HuH-7.5 (cell line): ENCODE measurements at regions not wholly inside any gene's neighbourhood (a gene's known extent, or its start where the extent isn't known, plus 50 kb on each side); places are given as distances from the start of the nearest gene placed in this dataset.

Experiments
- DNase-seq: peaks from one replicate; pipeline ENCODE4 v3.0.0; 2011; ENCODE audit warnings: low spot score

- DNase-seq: no peak
Measured at GRCh38 chr15:79230766-79231165, 51.8 kb upstream of the ANKRD34C start.

- DNase-seq: no peak
Measured at GRCh38 chr15:79222808-79223207, 59.7 kb upstream of the ANKRD34C start.

- no peak for DNase-seq
Measured at GRCh38 chr15:79221696-79222095, 60.8 kb upstream of the ANKRD34C start.

- DNase-seq: no peak
Measured at GRCh38 chr15:79219393-79220056, 63.0 kb upstream of the ANKRD34C start.

- DNase-seq: no peak
Measured at GRCh38 chr15:79218588-79219200, 63.8 kb upstream of the ANKRD34C start.

GRCh38 chr15:79213650-79214049, 68.9 kb upstream of the ANKRD34C start:
- no peak for DNase-seq

GRCh38 chr15:79212589-79213157, 69.8 kb upstream of the ANKRD34C start:
- DNase-seq: no peak

- no peak for DNase-seq
Measured at GRCh38 chr15:79211481-79211880, 71.0 kb upstream of the ANKRD34C start.

- no peak for DNase-seq
Measured at GRCh38 chr15:79209690-79210089, 72.8 kb upstream of the ANKRD34C start.

- DNase-seq: no peak
Measured at GRCh38 chr15:79209116-79209515, 73.4 kb upstream of the ANKRD34C start.

- no peak for DNase-seq
Measured at GRCh38 chr15:79208179-79208578, 74.3 kb upstream of the ANKRD34C start.

GRCh38 chr15:79206940-79207339, 75.6 kb upstream of the ANKRD34C start:
- DNase-seq: no peak

GRCh38 chr15:79204886-79205675, 77.4 kb upstream of the ANKRD34C start:
- no peak for DNase-seq

- no peak for DNase-seq
Measured at GRCh38 chr15:79198461-79198860, 84.1 kb upstream of the ANKRD34C start.

GRCh38 chr15:79197285-79197684, 85.2 kb upstream of the ANKRD34C start:
- no peak for DNase-seq

- DNase-seq: no peak
Measured at GRCh38 chr15:79195802-79196201, 86.7 kb upstream of the ANKRD34C start.

- DNase-seq: no peak
Measured at GRCh38 chr15:79195239-79195638, 87.3 kb upstream of the ANKRD34C start.

- DNase-seq: no peak
Measured at GRCh38 chr15:79194386-79194785, 88.1 kb upstream of the ANKRD34C start.

- DNase-seq: no peak
Measured at GRCh38 chr15:79193549-79193948, 89.0 kb upstream of the ANKRD34C start.

- no peak for DNase-seq
Measured at GRCh38 chr15:79193103-79193502, 89.4 kb upstream of the ANKRD34C start.

- no peak for DNase-seq
Measured at GRCh38 chr15:79192462-79193036, 90.0 kb upstream of the ANKRD34C start.

GRCh38 chr15:79190093-79190492, 92.4 kb upstream of the ANKRD34C start:
- no peak for DNase-seq

- DNase-seq: no peak
Measured at GRCh38 chr15:79186616-79187015, 95.9 kb upstream of the ANKRD34C start.
